ENCODE measurements at regions not wholly inside any gene's neighbourhood (a gene's known extent, or its start where the extent isn't known, plus 50 kb on each side); places are given as distances from the start of the nearest gene placed in this dataset.
"Not testable (repeated sequence)": the region's sequence is repeated elsewhere in the genome, so short reads cannot be mapped to it uniquely, and the experiment has no call there.

DNA sequence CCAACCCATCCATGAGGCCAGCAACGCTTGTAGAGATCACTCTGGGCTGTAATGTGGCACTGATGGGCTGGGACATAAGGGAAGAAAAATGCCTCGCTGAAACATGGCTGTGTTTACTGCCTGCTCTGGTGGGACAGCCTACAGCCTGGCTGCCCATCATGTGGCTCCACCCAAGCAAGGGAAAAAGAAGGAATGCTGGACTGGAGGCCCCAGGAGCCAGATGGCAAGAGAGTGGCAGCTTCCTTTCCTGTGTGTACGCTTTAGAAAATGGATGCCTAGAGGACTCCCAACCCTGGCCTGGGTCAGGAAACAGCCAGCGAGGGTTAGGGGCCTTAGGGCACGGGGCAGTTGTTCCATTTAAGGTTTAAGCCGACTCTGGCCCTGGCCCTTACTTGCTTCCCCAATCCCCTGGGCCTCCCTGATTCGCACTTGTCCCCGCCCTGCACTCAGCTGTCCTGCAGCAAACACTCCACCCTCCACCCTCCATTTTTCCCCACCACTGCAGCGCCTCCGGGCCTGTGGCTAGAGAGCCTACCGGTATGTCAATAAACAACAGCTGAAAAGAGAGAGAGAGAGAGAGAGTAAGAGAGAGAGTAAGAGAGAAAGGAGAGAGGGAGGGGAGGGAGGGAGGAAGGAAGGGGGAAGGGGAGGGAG, 819.4 kb downstream of the SEMA5A start:
- no peak for DNase-seq
- no peak overlapping the region for H3K4me3 Mint-ChIP-seq (ENCODE audit: low read depth, unreplicated experiment)
- H3K9me3 Mint-ChIP-seq (ENCODE audit: low read depth, unreplicated experiment), result peaks cover 4% of the 10 kb centered on the region
- BruUV-seq (replicated peaks), result no TSS peak
- TF ChIP-seq, protein P1, sequence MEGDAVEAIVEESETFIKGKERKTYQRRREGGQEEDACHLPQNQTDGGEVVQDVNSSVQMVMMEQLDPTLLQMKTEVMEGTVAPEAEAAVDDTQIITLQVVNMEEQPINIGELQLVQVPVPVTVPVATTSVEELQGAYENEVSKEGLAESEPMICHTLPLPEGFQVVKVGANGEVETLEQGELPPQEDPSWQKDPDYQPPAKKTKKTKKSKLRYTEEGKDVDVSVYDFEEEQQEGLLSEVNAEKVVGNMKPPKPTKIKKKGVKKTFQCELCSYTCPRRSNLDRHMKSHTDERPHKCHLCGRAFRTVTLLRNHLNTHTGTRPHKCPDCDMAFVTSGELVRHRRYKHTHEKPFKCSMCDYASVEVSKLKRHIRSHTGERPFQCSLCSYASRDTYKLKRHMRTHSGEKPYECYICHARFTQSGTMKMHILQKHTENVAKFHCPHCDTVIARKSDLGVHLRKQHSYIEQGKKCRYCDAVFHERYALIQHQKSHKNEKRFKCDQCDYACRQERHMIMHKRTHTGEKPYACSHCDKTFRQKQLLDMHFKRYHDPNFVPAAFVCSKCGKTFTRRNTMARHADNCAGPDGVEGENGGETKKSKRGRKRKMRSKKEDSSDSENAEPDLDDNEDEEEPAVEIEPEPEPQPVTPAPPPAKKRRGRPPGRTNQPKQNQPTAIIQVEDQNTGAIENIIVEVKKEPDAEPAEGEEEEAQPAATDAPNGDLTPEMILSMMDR (IDR thresholded peaks at IDR 0.05; ENCODE audit: unreplicated experiment), result no peak
- CTCF ChIA-PET, result no interaction called here
- H3K27me3 Mint-ChIP-seq (ENCODE audit: unreplicated experiment), result no peaks in the 10 kb centered on the region
- no peaks in the 10 kb centered on the region for H3K36me3 Mint-ChIP-seq (ENCODE audit: insufficient read depth, unreplicated experiment)
- intact Hi-C loops (cut with micrococcal nuclease; ENCODE audit: unreplicated experiment), result no loop called here
- no peaks in the 10 kb centered on the region for H3K4me1 Mint-ChIP-seq (ENCODE audit: low read depth, unreplicated experiment)
- no peak overlapping the region for H3K27ac Mint-ChIP-seq (ENCODE audit: unreplicated experiment)

DNA sequence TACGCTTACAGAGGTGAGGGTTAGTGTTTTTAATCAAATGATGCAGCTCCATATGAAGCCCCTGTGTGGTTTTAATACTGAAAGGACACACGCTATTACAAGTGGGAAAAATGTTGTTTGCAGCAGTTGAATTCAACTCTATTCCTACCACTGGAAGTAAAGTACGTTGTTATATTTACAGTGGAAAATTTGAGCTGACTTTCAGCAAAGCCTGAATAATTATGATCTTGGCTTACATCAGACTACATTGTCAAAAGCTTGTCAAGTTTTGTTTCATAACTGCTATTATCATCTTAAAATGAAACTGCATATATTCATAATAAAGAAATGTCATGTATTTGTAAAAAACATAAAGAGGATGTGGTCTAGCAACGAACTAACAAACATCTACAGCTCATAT, 818.5 kb downstream of the SEMA5A start:
- Mint-ChIP-seq H3K9me3 (ENCODE audit: low read depth, unreplicated experiment) (peaks cover 6% of the 10 kb centered on the region), H3K36me3 (ENCODE audit: insufficient read depth, unreplicated experiment) (no peaks in the 10 kb centered on the region), H3K4me1 (ENCODE audit: low read depth, unreplicated experiment) (no peaks in the 10 kb centered on the region), H3K27me3 (ENCODE audit: unreplicated experiment) (no peaks in the 10 kb centered on the region), H3K27ac (ENCODE audit: unreplicated experiment) (no peak overlapping the region), H3K4me3 (ENCODE audit: low read depth, unreplicated experiment) (no peak overlapping the region)
- intact Hi-C loops (cut with micrococcal nuclease; ENCODE audit: unreplicated experiment), result no loop called here
- no peak for DNase-seq
- BruUV-seq (replicated peaks), result no TSS peak
- CTCF ChIA-PET, result no interaction called here
- TF ChIP-seq, protein P1 (IDR thresholded peaks at IDR 0.05; ENCODE audit: unreplicated experiment), result no peak

DNA sequence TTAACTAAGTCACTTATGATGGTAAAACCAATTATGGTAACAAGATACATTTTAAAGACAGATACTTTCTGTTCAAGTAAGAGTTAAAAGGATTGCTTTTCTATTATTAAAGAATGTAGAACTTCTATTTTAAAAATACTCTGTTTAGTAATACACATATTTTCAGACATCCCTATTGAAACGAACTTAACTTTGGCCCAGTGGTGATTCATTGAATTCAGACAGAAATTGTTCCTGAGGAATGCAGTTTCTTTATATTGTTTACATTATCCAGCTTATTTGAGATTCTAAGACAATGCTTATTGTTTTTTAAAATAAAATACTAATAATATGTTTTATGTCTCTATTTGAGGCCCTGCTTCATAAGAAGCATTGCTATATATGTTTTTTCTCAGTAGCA, 816.4 kb downstream of the SEMA5A start:
- Mint-ChIP-seq H3K4me1 (ENCODE audit: low read depth, unreplicated experiment) (no peaks in the 10 kb centered on the region), H3K27ac (ENCODE audit: unreplicated experiment) (no peak overlapping the region), H3K36me3 (ENCODE audit: insufficient read depth, unreplicated experiment) (no peaks in the 10 kb centered on the region), H3K4me3 (ENCODE audit: low read depth, unreplicated experiment) (no peak overlapping the region), H3K9me3 (ENCODE audit: low read depth, unreplicated experiment) (peaks cover 2% of the 10 kb centered on the region), H3K27me3 (ENCODE audit: unreplicated experiment) (no peaks in the 10 kb centered on the region)
- no TSS peak for BruUV-seq (replicated peaks)
- DNase-seq, result no peak
- CTCF ChIA-PET, result no interaction called here
- intact Hi-C loops (cut with micrococcal nuclease; ENCODE audit: unreplicated experiment), result no loop called here
- TF ChIP-seq, protein P1 (IDR thresholded peaks at IDR 0.05; ENCODE audit: unreplicated experiment), result no peak

DNA sequence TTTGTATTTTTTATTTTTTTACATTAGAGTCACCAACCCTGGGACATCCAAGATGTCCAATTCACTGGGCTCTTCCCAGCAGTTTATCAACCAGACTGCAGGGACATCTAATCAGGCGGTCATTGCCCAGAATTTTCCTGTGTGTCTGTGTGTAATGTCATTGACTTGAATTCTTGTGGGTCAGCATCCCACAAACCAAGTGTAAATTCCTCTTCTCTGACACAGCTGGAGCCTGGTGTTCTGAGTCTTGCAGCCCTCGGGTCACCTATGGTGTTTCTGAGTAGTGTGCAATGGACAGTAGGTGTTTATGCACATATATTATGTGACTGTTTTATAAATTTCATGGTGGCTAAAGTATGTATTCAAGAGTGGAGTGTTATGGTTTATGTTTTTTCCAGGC, 815.7 kb downstream of the SEMA5A start:
- H3K4me3 Mint-ChIP-seq (ENCODE audit: low read depth, unreplicated experiment), result no peak overlapping the region
- DNase-seq, result no peak
- H3K27ac Mint-ChIP-seq (ENCODE audit: unreplicated experiment), result no peak overlapping the region
- H3K4me1 Mint-ChIP-seq (ENCODE audit: low read depth, unreplicated experiment), result no peaks in the 10 kb centered on the region
- no peaks in the 10 kb centered on the region for H3K27me3 Mint-ChIP-seq (ENCODE audit: unreplicated experiment)
- TF ChIP-seq, protein P1 (IDR thresholded peaks at IDR 0.05; ENCODE audit: unreplicated experiment), result no peak
- no peaks in the 10 kb centered on the region for H3K36me3 Mint-ChIP-seq (ENCODE audit: insufficient read depth, unreplicated experiment)
- intact Hi-C loops (cut with micrococcal nuclease; ENCODE audit: unreplicated experiment), result no loop called here
- no TSS peak for BruUV-seq (replicated peaks)
- CTCF ChIA-PET, result no interaction called here
- H3K9me3 Mint-ChIP-seq (ENCODE audit: low read depth, unreplicated experiment), result peaks cover 2% of the 10 kb centered on the region

DNA sequence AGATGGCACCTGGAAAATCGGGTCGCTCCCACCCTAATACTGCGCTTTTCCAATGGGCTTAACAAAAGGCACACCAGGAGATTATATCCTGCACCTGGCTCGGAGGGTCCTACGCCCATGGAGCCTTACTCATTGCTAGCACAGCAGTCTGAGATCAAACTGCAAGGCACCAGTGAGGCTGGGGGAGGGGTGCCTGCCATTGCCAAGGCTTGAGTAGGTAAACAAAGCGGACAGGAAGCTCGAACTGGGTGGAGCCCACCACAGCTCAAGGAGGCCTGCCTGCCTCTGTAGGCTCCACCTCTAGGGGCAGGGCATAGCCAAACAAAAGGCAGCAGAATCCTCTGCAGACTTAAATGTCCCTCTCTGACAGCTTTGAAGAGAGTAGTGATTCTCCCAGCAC, 814.8 kb downstream of the SEMA5A start:
- intact Hi-C loops (cut with micrococcal nuclease; ENCODE audit: unreplicated experiment); DNase-seq; H3K4me1 Mint-ChIP-seq (ENCODE audit: low read depth, unreplicated experiment); H3K36me3 Mint-ChIP-seq (ENCODE audit: insufficient read depth, unreplicated experiment); H3K27me3 Mint-ChIP-seq (ENCODE audit: unreplicated experiment); H3K27ac Mint-ChIP-seq (ENCODE audit: unreplicated experiment); H3K4me3 Mint-ChIP-seq (ENCODE audit: low read depth, unreplicated experiment); H3K9me3 Mint-ChIP-seq (ENCODE audit: low read depth, unreplicated experiment); BruUV-seq (replicated peaks); CTCF ChIA-PET: not testable (repeated sequence)
